ENCODE measurements at regions not wholly inside any gene's neighbourhood (a gene's known extent, or its start where the extent isn't known, plus 50 kb on each side); places are given as distances from the start of the nearest gene placed in this dataset.
"Not testable (repeated sequence)": the region's sequence is repeated elsewhere in the genome, so short reads cannot be mapped to it uniquely, and the experiment has no call there.

DNA sequence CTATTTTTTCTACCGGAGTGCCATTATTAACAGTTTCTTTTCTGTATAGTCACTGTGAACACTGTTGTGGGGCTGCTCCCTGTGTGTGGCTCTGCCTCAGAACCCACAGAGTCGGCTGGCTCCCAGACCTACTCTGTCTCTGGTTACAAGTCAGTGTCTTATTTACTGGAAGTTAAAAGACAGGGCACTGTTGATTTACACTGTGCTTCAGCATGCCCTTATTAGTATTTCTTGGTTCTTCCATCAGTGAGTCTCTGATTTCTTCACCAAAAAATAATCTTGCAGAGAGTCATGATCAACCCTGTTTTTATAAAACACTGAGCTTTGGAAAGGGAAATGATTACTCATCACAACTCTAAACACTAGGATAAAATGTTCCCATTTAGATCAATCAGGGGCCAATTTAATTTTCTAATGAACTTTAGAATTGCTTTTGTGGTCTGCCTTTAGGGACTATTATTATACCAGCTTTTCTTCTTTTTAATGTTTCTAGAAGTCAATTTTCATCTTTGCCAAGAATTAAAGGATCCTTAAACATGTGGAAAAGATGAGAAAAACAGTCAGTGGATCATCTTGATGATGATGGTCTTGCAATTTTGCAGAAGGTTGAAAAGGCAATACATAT, 92.6 kb downstream of the UTRN start:
- 28% methylated on average over 2 of the region's 2 CpGs for WGBS
- no peak overlapping the region for H3K4me3 ChIP-seq
- peaks cover 23% of the 10 kb centered on the region for H3K4me1 ChIP-seq
- H3K27me3 ChIP-seq, result no peaks in the 10 kb centered on the region
- no peaks in the 10 kb centered on the region for H3K9me3 ChIP-seq
- no peaks in the 10 kb centered on the region for H3K36me3 ChIP-seq
- DNase-seq (ENCODE audit: low spot score in 2 of 2), result no peak
- no peak for TF ChIP-seq POLR2A (IDR thresholded peaks at IDR 0.05)
- no peak for TF ChIP-seq EP300 (IDR thresholded peaks at IDR 0.05)
- no peak for TF ChIP-seq POLR2AphosphoS5 (IDR thresholded peaks at IDR 0.05)
- TF ChIP-seq, protein P1, sequence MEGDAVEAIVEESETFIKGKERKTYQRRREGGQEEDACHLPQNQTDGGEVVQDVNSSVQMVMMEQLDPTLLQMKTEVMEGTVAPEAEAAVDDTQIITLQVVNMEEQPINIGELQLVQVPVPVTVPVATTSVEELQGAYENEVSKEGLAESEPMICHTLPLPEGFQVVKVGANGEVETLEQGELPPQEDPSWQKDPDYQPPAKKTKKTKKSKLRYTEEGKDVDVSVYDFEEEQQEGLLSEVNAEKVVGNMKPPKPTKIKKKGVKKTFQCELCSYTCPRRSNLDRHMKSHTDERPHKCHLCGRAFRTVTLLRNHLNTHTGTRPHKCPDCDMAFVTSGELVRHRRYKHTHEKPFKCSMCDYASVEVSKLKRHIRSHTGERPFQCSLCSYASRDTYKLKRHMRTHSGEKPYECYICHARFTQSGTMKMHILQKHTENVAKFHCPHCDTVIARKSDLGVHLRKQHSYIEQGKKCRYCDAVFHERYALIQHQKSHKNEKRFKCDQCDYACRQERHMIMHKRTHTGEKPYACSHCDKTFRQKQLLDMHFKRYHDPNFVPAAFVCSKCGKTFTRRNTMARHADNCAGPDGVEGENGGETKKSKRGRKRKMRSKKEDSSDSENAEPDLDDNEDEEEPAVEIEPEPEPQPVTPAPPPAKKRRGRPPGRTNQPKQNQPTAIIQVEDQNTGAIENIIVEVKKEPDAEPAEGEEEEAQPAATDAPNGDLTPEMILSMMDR (IDR thresholded peaks at IDR 0.05), result no peak
- H3K27ac ChIP-seq, result peak overlapping the region; percentile 55

DNA sequence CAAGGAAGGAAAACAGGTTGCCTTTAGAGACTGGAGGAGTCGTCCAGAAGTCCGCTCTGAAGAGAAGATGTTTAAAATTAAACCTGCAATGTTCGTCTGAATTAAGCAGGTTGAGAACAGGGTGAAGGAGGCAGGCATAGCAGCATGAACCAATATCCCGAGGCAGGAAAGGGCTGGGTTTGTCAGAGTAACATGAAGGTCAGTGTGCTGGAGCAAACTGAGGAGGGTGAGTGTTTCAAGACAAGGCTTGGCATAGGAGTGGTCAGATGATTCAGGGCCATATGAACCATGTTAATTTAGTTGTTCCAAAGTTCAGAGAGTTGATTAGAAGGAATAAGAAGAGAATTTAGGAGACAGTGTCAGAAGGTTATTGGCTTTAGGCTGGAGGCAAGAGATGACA, 93.3 kb downstream of the UTRN start:
- Histone ChIP-seq H3K36me3 (no peaks in the 10 kb centered on the region), H3K4me3 (no peak overlapping the region), H3K9me3 (no peaks in the 10 kb centered on the region), H3K4me1 (peaks cover 23% of the 10 kb centered on the region), H3K27ac (no peak overlapping the region), H3K27me3 (no peaks in the 10 kb centered on the region)
- no peak for DNase-seq (ENCODE audit: low spot score in 2 of 2)
- WGBS, result 53% methylated on average over 4 of the region's 4 CpGs
- TF ChIP-seq, protein P1 (IDR thresholded peaks at IDR 0.05), result no peak
- TF ChIP-seq POLR2A (IDR thresholded peaks at IDR 0.05) (no peak), POLR2AphosphoS5 (IDR thresholded peaks at IDR 0.05) (no peak), EP300 (IDR thresholded peaks at IDR 0.05) (no peak)

DNA sequence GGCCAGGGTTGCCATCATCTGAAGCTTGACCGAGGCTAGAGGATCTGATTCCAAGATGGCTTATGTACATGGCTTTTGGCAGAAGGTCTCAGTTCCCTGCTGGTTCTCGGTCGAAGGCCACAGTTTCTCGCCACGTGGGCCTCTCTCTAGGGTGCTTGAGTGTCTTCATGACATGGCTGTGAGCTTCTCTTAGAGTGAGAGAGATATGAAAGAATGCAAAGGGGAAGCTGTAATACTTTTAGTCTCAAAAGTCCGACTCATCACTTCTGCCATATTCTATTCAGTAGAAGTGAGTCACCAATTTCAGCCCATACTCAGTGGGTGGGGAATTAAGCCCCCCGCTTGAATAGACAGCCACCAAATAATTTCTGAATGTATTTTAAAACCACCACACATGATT, 94.2 kb downstream of the UTRN start:
- H3K36me3 ChIP-seq, result no peaks in the 10 kb centered on the region
- no peak overlapping the region for H3K4me3 ChIP-seq
- H3K27ac ChIP-seq, result no peak overlapping the region
- no peak for DNase-seq (ENCODE audit: low spot score in 2 of 2)
- 89% methylated on average over 7 of the region's 7 CpGs for WGBS
- H3K9me3 ChIP-seq, result no peaks in the 10 kb centered on the region
- TF ChIP-seq POLR2A (IDR thresholded peaks at IDR 0.05) (no peak), EP300 (IDR thresholded peaks at IDR 0.05) (no peak), POLR2AphosphoS5 (IDR thresholded peaks at IDR 0.05) (no peak)
- TF ChIP-seq, protein P1 (IDR thresholded peaks at IDR 0.05), result no peak
- no peaks in the 10 kb centered on the region for H3K27me3 ChIP-seq
- H3K4me1 ChIP-seq, result peaks cover 23% of the 10 kb centered on the region

DNA sequence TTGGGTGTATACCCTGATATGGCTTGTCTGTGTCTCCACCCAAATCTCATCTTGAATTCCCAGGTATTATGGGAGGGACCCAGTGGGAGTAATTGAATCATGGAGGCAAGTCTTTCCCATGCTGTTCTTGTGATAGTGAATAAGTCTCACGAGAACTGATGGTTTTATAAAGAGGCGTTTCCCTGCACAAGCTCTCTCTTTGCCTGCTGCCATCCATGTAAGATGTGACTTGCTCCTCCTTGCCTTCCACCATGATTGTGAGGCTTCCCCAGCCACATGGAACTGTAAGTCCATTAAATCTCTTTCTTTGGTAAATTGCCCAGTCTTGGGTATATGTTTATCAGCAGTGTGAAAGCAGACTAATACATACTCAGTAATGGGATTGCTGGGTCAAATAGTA, 96.4 kb downstream of the UTRN start:
- not testable (repeated sequence) for H3K27me3 ChIP-seq; H3K9me3 ChIP-seq; H3K4me3 ChIP-seq; H3K36me3 ChIP-seq; H3K27ac ChIP-seq; DNase-seq (ENCODE audit: low spot score in 2 of 2)
- 100% methylated on average over 2 of the region's 2 CpGs for WGBS
- H3K4me1 ChIP-seq, result peaks cover 27% of the 10 kb centered on the region

DNA sequence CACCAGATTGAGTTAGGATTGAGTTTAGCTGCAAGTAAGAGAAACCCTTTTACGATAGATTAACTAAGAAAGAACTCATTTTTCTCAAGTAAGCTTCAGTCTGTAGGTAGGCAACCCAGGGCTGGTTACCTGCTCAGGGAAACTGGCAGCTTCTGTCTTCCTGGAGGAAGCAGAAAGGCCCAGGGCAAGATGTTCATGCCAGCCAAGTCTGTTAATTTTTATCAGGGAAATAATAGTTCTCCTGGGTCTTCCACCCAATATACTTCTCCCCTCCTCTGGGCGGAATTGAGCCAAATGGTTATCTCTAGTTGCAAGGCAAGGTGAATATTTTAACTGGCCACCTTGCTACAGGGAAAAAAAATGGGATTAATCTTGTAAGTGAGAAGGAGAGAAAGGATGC, 98.2 kb downstream of the UTRN start:
- WGBS, result 92% methylated on average over 2 of the region's 2 CpGs
- TF ChIP-seq POLR2A (IDR thresholded peaks at IDR 0.05) (no peak), POLR2AphosphoS5 (IDR thresholded peaks at IDR 0.05) (no peak), EP300 (IDR thresholded peaks at IDR 0.05) (no peak)
- TF ChIP-seq, protein P1 (IDR thresholded peaks at IDR 0.05), result no peak
- no peak overlapping the region for H3K27ac ChIP-seq

DNA sequence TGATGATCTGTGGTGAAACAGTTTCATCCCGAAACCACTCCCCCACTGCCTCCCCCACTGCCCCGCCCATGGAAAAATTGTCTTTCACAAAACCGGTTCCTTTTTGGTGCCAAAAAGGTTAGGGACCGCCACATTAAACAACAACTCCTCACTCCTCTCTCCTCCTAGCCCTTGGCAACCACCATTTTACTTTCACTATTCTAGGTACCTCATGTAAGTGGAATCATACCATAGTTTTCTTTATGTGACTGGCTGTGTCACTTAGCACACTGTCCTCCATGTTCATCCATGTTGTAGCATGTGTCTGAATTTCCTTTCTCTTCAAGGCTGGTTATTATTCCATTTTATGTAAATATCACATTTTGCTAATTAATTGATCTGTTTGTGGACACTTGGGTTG, 99.3 kb downstream of the UTRN start:
- Histone ChIP-seq H3K27me3 (no peaks in the 10 kb centered on the region), H3K9me3 (no peaks in the 10 kb centered on the region), H3K27ac (no peak overlapping the region), H3K4me3 (no peak overlapping the region), H3K4me1 (peaks cover 8% of the 10 kb centered on the region), H3K36me3 (no peaks in the 10 kb centered on the region)
- TF ChIP-seq, protein P1 (IDR thresholded peaks at IDR 0.05), result no peak
- TF ChIP-seq EP300 (IDR thresholded peaks at IDR 0.05) (no peak), POLR2A (IDR thresholded peaks at IDR 0.05) (no peak), POLR2AphosphoS5 (IDR thresholded peaks at IDR 0.05) (no peak)
- 92% methylated on average over 4 of the region's 4 CpGs for WGBS
- DNase-seq (ENCODE audit: low spot score in 2 of 2), result no peak

More for the DNA sequence above, 98.2 kb downstream of the UTRN start:
- no peaks in the 10 kb centered on the region for H3K36me3 ChIP-seq
- no peaks in the 10 kb centered on the region for H3K27me3 ChIP-seq
- H3K4me1 ChIP-seq, result peaks cover 16% of the 10 kb centered on the region
- no peak for DNase-seq (ENCODE audit: low spot score in 2 of 2)
- no peak overlapping the region for H3K4me3 ChIP-seq
- H3K9me3 ChIP-seq, result no peaks in the 10 kb centered on the region

DNA sequence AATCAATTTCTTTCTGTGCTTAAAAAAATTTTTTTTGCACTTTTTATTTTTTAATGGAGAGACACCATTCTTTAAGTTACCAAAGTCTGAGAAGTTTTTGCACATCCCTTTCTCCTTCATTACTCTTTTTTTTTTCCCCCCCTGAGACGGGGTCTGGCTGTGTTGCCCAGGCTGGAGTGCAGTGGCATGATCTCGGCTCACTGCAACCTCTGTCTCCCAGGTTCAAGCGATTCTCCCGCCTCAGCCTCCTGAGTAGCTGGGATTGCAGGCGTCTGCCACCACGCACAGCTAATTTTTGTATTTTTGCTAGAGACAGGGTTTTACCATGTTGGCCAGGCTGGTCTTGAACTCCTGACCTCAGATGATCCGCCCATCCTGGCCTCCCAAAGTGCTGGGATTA, 104.3 kb downstream of the UTRN start:
- not testable (repeated sequence) for H3K27ac ChIP-seq; H3K4me3 ChIP-seq; H3K36me3 ChIP-seq; H3K27me3 ChIP-seq; H3K9me3 ChIP-seq; DNase-seq (ENCODE audit: low spot score in 2 of 2); H3K4me1 ChIP-seq
- WGBS, result 97% methylated on average over 7 of the region's 7 CpGs

Data from suprapubic skin (tissue), 4 donors.